Peyer's patch (tissue), 4 donors: ENCODE measurements at regions not wholly inside any gene's neighbourhood (a gene's known extent, or its start where the extent isn't known, plus 50 kb on each side); places are given as distances from the start of the nearest gene placed in this dataset.

Experiments used
- POLR2A ChIP-seq, 2 donors: fragments of 450-650 bp; IDR thresholded peaks; one replicate each; pipeline ENCODE4 v1.5.1; 2017; ENCODE audit warnings: antibody characterized with exemption in 2 of 2, mild to moderate bottlenecking in 2 of 2, moderate library complexity in 2 of 2
- TF ChIP-seq, protein P1 (sequence below), 6 experiments: fragments of 450-650 bp in 4 of 6; fragments of 200-600 bp in 2 of 6; sonication (generic) in 1 of 6; IDR thresholded peaks; one replicate each; pipeline ENCODE4 v1.5.1; 2017 to 2019; ENCODE audit warnings: antibody characterized with exemption in 6 of 6, mild to moderate bottlenecking in 3 of 6, moderate library complexity in 1 of 6

DNA sequence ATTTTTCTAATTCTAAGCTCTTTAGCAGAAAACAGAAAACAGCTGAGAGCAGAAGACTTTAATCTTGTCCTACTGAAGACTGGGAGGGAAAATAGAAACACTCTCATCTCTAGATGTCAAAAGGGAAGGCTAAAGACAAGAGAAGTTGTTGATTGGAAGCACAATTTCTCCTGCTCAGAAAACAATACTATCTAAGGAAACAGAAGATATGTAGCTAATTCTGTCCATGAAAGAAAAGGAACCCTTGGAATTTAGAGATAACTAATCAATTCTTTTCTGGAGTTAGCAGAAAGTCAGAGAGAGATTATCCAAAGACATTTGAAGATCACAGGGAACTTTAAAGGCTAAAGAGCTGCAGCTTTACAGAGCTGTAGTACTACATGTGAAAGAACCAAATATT lies 126.2 kb downstream of the HSD17B3 start:
- TF ChIP-seq, protein P1, sequence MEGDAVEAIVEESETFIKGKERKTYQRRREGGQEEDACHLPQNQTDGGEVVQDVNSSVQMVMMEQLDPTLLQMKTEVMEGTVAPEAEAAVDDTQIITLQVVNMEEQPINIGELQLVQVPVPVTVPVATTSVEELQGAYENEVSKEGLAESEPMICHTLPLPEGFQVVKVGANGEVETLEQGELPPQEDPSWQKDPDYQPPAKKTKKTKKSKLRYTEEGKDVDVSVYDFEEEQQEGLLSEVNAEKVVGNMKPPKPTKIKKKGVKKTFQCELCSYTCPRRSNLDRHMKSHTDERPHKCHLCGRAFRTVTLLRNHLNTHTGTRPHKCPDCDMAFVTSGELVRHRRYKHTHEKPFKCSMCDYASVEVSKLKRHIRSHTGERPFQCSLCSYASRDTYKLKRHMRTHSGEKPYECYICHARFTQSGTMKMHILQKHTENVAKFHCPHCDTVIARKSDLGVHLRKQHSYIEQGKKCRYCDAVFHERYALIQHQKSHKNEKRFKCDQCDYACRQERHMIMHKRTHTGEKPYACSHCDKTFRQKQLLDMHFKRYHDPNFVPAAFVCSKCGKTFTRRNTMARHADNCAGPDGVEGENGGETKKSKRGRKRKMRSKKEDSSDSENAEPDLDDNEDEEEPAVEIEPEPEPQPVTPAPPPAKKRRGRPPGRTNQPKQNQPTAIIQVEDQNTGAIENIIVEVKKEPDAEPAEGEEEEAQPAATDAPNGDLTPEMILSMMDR (IDR thresholded peaks at IDR 0.05), result no peak
- no peak for TF ChIP-seq POLR2A (IDR thresholded peaks at IDR 0.05)
